ENCODE measurements at regions not wholly inside any gene's neighbourhood (a gene's known extent, or its start where the extent isn't known, plus 50 kb on each side); places are given as distances from the start of the nearest gene placed in this dataset.
"Not testable (repeated sequence)": the region's sequence is repeated elsewhere in the genome, so short reads cannot be mapped to it uniquely, and the experiment has no call there.

DNA sequence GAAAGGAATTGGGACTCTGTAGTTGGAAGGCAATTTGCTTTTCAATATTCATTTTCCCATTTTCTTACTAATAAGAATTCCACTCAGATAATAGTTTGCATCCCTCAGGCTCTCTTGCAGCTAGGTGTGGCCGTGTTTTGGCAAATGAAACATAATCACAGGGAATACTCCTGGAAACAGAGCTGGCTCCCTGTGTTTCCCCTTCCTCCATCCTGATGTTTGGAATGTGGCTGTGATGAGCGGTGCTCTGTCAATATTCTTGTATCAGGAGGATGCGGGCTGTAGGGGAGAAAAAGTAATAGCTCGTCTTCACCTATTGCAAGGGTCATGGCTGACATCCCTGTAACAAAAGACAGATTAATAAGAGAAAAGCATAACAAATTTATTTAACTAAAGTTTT, 271.0 kb downstream of the MYCN start:
- no peak for DNase-seq

DNA sequence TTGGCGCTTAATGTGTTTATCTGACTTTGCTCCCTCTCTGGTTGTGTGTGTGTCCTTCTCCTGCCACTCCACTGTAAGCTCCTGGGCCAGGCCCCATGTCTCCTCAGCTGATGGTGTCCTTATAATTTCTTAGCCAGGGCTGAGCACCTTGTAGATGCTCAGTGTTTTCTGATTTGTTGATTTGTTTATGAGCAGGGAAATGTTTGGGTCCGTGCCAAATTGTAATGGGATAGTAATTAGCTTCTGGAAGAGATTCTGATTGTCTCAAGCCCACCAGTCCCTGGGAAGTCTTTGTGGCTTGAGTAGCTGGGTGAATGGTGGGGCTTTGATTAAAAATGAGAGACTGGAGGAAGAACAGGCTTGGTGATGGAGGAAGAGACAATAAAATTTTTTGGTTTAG, 270.5 kb downstream of the MYCN start:
- no peak for DNase-seq

DNA sequence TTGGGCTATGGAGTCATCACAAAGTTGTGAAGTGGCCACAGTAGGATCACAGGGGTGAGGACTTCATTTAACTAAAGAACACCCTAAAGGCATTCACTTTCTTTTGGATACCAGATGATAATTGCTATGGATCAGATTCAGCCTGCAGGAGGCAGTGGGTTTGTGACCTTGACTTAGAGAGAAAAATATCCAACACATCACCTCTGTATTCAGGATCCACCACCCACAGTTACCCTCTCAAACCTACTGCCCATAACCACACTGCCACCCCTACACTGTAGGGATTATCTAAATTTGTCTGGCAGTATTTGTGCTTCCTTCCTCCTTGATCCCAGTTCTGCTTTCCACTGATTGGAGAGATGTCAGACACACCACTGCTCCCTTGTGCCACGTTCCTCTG, 269.4 kb downstream of the MYCN start:
- DNase-seq = no peak

DNA sequence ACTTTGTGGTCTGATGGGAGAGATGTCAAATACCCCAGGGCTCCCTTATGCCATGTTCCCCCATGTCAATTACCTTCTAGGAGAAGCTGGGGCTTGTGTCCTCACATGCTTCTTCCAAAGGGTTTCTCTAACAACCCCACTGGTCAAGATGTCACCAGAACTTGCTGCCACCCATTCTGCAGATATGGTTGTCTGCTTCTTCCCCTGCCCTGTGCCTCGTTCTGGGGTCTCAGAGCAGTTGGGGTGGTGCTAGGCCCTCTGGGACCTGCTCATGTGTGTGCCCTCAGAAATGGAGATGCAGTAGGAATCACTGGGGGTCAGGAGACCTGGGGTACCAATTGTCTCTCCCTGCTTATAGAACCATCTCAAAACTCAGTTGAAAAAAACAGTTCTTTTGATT, 268.6 kb downstream of the MYCN start:
- DNase-seq = no peak

DNA sequence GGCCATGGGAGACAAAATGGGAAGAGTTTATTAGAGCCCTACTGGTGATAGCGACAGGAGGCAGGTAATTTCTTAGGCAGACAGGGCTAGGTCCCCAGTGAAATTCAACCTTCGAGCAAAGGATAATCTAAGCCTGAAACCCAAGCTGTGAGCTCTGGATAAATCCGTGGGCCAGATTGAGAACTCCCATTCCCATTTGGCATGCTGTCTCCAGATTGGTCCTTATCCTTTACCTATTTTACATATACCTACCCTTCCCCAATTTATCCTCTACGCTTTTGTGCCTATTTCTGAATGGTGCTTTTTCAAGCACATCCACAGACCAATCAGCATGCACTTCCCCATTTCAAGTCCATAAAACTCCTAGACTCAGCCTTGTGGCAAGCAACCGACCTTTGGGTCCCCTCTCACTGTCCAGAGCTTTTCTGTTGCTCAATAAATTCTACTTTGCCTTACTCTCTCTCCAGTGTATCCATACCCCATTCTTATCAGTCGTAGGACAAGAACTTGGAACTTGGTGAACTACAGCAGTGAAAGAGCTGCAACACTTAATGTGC, 268.0 kb downstream of the MYCN start:
- DNase-seq = no peak

DNA sequence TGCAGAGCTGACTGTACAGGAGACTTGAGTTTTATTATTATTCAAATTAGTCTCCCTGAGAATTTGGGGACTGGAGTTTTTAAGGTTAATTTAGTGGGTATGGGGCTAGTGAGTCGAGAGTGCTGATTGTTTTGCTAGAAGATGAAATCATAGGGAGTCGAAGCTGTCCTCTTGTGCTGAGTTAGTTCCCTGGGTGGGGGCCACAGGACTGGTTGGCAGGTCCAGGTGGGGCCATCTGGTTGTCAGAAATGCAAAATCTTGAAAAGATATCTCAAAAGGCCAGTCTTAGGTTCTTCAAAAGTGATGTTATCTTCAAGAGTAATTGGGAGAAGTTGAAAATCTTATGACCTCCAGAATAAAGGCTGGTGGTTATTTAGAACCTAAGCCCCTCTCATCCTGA, 267.3 kb downstream of the MYCN start:
- no peak for DNase-seq

DNA sequence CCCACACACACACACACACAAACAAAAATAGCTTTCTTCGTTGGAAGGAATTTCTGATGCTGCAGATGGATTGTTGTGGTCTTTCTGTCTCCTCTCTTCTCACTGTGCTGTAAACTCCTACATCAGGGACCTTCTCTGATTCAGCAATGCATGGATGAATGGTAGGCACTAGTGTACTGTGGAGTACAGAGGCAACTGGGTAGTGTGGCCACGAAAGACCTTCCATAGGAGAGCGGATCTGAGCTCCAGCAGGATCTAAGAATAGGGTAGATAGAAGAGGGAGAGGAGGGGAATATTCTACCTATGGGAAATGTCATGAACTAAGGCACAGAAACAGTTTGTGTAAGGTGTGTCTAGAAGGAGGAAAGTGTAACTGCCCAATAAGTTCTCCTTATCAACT, 266.8 kb downstream of the MYCN start:
- DNase-seq = no peak

DNA sequence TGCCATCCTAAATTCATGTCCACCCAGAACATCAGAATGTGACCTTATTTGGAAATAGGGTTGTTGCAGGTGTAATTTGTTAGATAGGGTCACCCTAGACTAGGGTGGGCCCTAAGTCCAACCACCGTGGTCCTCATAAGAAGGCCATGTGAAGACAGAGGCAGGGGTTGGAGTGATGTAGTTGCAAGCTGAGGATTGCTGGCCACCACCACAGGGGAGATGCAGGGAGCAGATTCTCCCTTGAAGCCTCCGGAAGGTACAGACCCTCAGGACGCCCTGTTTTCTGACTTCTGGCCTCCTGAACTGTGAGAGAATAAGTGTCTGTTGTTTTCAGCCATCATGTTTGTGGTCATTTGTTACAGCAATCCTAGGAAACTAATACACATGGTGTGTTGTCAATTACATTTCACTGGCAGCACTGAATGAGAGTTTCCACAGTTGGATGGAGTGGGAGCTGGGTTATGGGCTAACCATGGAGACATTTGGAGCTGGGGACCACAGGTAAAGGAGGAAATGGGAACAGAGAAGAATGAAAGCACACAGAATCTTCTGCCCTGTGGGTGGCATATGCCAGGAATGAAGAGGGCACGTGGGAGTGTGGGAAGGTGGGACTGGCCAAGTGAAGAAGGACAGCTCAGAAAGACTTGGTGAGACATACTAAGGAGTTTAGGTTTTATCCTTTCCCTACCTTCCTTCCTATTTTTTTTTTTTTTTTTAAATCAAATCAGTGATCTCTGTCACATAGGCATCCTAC, 266.0 kb downstream of the MYCN start:
- DNase-seq = no peak

DNA sequence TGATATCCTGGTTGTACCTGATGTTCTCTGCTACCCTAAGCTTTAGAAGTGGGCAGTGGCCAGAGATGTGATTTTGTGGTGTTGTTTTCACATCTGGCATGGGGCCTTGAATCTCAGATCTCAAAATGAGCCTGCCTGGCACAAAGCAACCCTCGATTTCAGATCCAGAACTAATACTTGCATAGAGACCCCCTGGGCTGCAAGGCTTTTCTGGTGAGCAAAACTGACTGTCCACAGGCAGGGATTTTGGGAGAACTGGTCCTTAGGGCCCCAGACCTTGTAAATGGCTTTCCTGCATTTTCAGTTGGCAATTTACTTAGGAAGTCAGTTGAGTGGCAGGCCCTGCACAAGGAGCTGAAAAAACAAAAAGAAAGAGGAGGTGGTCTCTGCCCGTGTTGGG, 265.3 kb downstream of the MYCN start:
- no peak for DNase-seq

DNA sequence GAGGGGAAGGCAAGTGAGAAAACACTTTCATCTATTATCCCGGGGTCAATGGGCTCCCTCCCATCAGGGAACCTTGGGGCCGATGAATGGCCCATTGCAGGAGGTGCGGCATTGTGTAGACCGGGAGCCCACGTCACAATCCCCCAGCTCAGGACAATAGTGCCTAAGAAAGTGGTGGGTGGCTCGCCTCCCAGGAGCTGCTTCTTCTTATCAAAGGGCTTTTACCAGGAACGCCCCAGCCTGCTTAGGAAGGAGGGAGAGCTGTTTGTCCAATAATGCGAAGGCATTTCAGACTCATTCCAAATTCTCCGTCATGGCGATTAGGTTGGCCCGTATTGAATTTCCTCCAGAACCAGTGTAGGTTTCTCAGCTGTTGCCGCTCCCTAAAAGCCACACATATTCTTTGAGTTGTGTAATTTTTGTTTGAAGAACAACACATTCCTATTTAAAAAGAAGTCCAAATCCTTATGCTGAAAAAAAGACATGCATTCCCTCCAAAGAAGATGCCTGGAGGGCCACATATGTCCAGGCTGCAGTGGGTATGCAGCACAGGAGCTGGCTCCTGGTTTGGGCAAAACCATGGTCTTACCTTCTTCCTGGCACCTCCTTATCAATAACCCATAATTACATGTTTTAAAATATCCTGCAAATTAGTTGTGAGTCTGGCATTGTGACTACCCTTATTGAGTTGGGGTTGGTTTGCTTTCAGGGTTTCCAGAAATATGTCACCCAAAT, 264.7 kb downstream of the MYCN start:
- no peak for DNase-seq

DNA sequence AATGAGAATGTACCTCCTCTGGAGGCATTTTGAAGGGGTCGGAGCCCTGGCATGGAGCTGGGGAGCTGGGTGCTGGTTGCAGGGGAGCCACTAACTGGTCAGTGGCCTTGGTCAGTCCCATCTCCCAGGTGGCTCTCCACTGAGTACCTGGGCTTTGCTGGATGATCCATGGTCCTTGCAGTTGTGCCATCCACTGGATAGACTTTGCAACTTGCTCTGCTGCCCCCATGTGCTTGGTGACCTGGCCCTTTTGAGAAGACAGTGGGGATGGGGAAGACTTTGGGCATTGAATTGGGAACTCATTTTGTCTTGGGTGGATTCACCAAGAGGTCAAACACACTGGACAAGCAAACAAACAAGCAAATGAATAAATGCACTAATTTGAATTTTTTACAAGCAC, 263.9 kb downstream of the MYCN start:
- no peak for DNase-seq

DNA sequence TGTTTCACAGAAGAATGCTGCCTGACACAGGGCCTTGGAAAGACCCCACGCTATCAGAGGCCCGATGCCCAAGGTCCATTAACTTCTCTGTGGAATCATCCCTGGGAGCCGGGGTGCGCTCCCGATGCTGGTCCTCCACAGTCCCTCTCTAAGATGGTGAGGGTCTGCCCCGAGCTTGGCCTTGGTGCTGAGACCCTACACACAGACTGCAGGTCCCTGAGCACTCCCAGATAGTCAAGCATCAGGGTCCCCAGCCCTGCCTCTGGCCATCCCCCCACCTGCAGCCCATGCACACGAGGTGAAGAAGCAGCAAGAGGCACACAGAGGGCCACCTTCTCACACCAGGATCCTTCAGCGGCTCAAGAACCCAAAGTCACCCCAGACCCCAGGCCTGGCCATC, 263.3 kb downstream of the MYCN start:
- DNase-seq = no peak

DNA sequence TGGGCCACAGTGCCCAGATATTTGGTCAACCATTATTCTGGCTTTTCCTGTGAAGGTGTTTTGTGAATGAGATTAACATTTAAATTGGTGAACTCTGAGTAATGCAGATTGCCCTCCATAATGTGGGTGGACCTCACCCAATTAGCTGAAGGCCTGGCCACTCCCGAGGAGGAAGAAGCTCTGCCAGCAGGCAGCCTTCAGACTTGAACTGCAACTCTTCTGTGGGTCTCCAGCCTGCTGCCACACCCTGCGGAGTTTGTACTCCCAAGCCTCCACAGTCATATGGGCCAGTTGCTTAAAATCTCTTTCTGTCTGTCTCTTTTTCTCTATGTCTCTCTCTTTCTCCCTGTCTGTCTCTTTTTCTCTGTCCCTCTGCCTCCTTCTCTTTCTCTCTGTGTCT, 262.7 kb downstream of the MYCN start:
- no peak for DNase-seq

DNA sequence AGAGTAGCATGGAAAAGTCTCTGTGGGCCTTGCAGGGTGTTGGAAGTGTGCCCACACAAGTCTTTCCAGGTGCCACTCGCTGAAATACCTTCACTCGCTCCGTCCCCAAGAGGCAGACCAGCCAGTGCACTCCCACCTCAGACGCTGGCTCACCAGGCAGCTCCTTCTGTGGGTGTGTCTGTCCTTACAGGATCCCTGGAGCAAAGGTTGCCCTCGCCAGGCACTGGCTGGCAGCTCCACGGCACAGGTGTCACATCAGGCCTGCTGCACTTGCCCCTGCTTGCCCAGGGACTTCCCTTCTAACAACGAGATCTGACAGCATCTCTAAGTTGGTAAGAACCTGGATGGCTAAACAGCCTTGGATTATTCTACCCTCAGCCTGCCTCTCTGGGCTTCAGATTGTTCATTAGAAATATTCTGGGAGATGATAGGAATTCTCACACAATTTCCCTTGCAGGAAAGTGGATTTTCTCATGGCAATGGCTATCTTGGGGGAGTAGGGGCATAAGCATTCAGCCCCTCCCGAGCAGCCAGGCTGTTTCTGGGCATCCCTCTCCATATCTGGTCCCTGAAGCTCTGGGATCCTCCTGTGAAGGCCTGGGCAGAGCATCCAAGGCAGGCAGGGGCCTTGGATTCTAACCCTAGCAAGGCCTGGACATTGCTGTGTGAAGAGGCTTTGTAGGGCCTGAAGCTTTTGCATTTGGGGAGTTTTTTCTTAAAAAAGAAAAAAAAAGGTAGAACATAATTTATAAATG, 262.1 kb downstream of the MYCN start:
- DNase-seq = peak in 1 of 2 experiments; percentile 13

DNA sequence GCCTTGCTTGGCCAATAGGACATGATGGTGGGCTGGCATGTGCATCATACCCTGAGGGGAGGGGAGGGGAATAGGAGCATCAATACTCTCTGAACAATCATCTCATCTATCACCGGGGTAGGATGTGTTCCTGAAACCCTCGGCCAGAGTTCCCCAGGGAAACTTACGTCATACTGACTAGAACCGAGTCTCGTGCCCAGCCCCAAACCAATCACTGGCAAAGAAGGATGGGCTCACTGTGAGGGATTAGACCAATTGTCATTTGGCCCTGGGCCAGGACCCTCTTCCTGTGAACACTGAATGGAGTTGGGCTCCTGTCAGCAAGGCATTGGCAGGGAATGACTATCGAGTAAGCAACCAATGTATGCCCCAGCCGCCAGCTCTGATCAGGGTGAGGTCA, 261.5 kb downstream of the MYCN start:
- DNase-seq = peak; percentile 40 to 69

DNA sequence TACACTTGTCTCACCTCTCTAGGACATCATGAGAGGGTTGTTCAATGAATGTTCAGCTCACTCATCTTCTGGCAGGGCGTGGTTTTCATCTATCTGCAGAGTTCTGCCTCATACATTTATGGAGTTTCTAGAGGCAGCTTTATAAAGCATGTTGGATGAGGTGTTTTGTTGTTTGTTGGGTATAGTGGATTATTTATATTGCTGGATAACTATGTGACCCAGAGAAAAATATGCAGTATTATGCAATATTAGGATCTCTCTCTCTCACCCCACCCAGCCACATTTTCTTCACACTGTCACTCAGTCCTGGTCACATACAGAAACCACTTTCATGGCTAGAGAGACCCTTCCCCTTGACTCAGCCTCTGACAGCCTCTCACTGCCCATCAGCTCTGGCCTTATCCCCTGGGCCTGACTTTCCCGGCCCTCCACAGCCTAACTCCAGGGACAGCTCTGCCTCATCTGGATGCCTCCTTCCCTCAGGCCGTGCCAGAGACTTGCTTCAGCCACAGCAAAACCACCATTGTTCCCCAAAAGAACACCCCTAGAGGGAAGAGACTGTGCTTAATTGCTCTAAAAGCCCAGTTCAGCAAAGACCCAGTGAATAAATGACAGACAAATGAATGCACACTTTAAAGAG, 260.3 kb downstream of the MYCN start:
- no peak for DNase-seq

DNA sequence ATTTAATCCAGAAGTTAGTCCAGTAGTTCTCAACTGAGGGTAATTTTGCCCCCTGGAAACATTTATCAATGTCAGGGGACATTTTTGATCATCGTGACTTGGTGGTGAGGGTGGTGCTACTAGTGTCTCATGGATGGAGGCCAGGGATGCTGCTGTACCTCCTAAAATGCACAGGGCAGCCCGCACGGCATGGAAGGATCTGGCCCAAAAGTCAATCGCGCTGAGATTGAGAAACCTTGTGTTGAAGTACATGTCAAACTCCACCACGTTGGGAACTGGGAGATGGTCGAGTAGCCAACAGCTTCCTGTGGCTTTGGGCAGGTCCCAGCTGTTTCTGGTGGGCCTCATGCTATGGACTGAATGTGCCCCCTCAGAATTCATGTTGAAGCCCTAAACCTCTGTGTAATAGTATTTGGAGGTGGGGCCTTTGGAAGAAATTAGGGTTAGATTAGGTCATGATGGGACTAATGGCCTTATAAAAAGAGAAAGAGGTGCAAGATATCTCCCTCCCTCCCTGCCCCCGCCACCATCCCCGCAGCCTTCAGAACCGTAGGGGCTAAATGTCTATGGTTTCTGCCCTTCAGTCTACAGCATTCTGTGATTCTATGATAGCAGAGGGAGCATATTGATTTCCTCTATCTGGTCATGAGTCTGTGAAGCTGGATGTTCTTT, 259.7 kb downstream of the MYCN start:
- DNase-seq = no peak

DNA sequence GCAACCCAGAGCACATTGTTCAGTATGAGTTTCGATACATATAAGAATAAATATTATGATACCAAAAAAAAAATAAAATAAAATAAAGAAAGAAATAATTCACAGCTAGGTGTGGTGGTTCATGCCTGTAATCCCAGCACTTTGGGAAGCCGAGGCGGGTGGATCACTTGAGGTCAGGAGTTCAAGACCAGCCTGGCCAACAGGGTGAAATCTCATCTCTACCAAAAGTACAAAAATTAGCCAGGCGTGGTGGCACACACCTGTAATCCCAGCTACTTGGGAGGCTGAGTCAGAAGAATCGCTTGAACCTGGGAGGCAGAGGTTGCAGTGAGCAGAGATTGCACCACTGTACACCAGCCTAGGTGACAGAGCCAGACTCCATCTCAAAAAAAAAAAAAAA, 258.9 kb downstream of the MYCN start:
- DNase-seq = not testable (repeated sequence)

DNA sequence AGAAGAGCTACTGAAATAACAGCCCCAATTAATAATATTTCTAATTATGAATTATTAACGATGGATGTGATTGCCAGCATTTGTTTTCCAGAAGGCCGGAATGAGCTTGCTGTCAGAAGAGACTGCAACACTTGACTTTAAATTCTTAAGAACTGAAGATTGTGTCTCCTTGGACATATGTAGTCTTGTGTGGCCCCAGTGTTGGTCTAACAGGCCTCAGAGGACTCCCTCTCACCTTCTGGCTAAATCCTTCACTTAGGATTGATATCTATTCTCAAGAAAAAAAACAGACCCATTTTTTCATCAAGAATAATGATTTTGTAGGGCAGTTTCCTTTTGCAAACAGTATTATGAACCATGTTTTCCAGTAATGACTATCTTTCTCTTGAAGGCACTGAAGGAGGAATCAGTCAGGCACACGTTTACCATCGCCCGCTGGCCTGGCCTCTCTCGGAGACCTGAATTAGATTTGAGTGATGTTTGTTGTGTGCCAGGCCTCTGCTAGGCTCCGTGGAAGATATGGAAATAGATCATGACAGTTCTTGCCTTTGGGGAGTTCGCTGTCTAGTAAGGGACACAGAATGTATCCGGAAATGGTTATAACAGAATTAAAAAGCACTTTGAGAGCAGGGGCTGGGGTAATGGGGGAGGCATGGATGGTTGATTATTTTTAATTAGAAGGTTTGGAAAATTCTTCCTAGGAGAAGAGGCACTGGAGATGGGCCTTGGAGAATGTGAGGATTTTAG, 258.0 kb downstream of the MYCN start:
- DNase-seq = no peak

DNA sequence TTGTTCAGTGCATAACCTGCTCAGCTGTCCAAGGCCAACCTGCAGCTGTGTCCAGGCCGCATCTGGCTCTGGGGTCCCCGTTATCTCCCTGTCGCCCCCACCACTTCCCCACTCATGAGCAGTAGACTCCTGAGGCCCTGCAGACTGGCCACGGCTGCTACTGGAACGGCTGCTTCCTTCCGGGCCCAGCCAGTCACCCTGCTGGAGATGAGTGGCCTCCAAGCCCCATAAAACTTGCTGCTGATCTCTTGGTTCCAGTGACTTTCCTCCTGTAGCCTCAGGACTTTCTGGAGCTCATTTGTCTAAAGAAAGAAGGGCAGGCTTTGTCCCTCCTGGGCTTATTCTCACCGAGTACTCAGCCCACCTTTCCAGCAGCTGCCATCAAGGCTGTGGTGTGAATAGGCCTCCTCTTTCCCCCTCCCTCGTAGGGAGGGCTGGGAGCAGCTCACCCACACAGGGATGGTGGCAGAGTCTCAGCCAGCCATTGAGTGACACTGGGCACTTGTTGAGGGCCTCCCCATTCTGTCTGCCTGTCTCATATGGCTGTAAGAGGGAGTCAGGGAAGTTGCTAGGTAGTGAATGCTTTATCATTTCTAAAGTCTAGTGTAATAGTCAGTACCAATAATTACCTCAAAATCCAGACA, 257.3 kb downstream of the MYCN start:
- DNase-seq = no peak

All from NCI-H524 (cell line).